HG03095 (cell line): ENCODE measurements at regions not wholly inside any gene's neighbourhood (a gene's known extent, or its start where the extent isn't known, plus 50 kb on each side); places are given as distances from the start of the nearest gene placed in this dataset.
A peak's percentile ranks its signal among the peaks of the same experiment; 100 is the strongest.
"Not testable (repeated sequence)": the region's sequence is repeated elsewhere in the genome, so short reads cannot be mapped to it uniquely, and the experiment has no call there.

Experiments
- ATAC-seq: cut with Tn5 transposase; IDR thresholded peaks from one replicate; pipeline ENCODE4 v1.9.1; 2021; ENCODE audit warnings: moderate library complexity; ENCODE audit not compliant: unreplicated experiment

GRCh38 chr1:244316986-244317655, 134.6 kb downstream of the ADSS2 start:
- no peak for ATAC-seq

DNA sequence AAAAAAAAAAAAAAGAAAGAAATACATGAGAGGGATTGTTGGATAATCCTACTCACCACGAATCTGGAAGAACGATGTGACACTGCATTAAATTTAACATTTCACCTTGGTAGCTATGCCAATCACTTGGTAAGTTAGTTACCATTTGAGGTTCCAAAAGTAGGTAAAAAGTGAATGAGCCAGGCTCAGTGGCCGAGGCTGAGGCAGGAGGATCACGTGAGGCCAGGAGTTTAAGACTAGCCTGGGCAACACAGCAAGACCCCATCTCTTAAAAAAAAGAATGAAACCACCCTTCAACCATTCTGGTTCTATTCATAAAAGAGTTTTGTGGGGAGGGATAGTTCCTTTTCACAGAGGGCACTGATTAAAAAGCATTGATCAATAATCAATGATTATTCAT, 133.6 kb downstream of the ADSS2 start:
- ATAC-seq, result no peak

DNA sequence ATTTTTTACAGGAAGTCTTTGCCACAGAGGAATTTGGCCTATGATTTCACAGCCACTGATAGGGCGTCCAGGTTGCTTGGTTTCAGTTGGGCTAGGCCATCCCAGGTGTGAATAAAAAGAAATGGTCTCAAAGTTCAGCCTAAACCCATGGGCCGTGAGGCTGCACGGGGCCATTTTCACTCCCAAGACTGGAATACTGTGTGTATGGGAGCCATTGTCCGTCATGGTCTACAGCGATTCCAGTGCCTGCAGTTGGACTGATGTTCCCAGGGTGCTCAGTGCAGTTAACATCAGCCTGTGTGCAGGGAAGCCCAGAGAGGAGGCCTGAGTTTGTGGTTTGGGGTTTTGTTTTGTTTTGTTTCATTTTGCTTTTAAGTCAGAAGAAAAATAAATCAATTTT, 133.2 kb downstream of the ADSS2 start:
- ATAC-seq, result no peak

- peak; percentile 76 for ATAC-seq
Measured at GRCh38 chr1:244319283-244320132, 132.2 kb downstream of the ADSS2 start.

- no peak for ATAC-seq
Measured at GRCh38 chr1:244322181-244322580, 129.5 kb downstream of the ADSS2 start.

DNA sequence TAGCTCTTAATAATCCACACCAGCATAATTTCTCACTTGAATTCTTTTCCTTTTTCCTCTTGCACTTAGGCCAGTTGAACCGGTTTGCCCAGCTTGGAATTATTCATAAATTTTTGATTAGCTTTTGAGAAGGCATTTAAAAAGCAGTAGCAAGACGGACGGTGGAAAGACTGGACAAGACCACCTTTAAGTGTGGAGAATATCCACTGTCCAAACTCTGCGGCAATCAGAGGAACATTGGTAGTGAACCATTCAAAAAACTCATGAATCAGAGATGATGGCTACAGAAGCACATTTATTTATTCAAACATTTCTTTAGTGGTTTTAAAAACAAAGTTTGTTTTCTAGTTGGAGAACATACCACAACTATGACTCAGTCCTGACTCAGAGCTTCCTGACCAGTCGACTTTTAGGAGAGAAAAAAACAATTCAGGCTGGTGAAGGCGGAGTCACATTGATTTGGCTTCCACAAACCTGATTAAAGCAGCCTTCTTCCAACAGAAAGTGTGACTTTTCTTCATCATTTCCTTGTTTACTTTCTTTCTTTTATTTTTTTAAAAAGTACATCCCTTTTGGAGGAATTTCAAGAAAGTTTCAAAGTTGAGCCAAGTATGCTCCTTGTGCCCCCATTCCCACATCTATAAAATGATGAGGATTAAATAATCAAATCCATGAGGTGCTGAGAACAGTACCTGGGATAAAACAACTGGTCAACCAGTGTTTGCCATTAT, 128.8 kb downstream of the ADSS2 start:
- no peak for ATAC-seq

DNA sequence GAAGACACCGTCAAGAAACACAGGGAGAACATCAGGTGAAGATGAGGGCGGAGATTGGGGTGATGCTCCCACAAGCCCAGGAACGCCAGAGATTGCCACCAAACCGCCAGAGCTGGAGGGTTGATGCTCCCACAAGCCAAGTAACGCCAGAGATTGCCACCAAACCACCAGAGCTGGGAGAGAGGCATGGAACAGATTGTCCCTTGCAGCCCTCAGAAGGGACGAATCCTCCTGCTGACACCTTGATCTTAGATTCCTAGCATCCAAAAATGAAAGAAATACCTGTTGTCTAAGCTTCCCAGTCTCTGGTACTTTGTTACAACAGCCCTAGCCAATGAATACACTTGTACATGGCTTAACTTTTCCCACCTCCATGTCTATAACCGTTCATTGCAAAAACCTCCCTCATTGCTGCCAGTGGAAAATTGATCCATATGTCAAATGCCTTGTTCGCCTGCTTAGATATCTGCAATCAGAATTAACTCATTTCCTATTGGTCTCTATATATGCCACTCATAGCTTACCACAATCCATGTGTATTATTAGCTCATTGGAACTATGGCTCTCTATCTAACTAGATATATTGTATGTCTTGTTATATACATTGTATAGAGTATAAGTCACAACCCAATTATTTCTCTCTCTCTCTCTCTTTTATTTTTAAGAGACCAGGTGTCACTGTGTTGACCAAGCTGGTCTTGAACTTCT, 127.4 kb downstream of the ADSS2 start:
- no peak for ATAC-seq

GRCh38 chr1:244325056-244325758, 126.5 kb downstream of the ADSS2 start:
- peak; percentile 72 for ATAC-seq

DNA sequence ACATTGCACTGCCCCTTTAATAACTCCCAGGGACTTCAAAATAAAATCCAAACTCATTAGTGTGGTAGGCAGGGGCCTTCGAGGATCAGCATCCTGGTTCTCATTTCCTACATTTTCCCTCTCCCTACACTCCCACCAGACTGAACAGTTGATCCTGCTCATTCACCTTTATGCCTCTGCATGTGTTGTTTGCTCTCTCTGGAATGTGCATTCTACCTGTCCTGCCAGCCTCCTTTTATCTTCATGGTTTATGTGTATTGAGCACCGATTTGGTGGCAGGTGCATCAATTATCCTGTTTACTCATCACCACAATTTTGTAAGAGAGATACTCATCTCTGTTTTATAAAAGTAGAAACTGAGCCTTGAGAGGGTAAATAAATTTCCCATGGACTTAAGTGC, 125.0 kb downstream of the ADSS2 start:
- no peak for ATAC-seq

DNA sequence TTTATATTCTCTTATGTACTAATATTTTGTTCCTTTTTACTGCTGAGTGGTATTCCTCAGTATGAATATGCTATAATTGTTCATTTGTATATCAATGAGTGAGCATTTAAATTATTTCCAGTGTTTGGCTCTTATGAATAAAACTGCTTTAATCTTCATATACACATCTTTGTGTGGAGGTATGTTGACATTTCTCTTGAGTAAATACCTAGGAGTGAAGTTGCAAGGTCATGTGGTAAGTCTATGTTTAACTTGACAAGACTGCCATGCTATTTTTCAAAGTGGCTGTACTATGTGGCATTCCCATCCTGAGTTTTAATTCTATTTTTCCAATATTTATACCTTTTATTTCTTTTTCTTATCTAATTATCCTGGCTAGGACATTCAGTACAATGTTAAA, 124.2 kb downstream of the ADSS2 start:
- ATAC-seq, result no peak

GRCh38 chr1:244328476-244328875, 123.2 kb downstream of the ADSS2 start:
- ATAC-seq, result no peak

DNA sequence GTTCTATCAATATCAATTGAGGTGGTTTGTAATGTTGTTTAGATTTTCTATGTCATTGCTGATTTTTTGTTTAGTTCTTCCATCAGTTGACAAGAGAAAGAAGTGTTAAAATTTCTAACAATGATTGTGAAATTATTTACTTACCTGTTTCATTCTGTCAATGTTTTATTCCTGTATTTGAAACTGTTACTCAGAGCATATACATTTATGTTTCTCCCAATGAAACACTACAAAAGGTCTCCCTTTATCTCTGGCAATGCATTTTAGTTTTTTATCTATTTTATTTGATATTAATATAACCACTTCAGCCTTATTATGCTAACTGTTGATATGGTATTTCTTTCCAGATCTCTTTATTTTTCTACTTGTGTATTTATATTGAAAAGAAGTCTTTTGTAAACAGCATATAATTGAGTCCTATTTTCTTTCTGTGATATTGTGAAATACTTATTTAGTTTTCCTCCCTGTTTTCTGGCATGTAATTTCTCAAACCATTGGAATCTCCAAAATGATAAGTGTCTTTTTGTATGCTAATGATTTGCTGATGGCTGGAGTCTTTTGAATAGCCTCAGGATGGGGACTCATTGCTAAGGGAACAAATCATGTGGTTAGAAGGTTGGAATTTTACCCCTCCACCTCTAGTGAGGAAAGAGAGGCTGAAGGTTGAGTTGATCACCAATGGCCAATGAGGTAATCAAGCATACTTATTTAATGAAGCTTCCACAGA, 122.0 kb downstream of the ADSS2 start:
- no peak for ATAC-seq

- no peak for ATAC-seq
Measured at GRCh38 chr1:244330318-244330625, 121.4 kb downstream of the ADSS2 start.

DNA sequence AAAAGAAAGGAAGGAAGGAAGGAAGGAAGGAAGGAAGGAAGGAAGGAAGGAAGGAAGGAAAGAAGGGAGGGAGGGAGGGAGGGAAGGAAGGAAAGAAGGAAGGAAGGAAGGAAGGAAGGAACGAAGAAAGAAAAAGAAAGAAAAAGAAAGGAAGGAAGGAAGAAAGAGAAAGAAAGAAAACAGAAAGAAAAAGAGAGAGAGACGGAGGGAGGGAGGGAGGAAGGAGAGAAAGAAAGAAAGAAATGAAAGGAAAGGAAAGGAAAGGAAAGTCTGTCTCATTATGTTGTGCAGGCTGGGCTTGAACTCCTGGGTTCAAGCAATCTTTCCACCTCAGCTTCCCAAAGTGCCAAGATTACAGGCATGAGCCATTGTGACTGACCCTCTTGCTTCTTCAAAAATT, 118.9 kb downstream of the ADSS2 start:
- ATAC-seq, result not testable (repeated sequence)

DNA sequence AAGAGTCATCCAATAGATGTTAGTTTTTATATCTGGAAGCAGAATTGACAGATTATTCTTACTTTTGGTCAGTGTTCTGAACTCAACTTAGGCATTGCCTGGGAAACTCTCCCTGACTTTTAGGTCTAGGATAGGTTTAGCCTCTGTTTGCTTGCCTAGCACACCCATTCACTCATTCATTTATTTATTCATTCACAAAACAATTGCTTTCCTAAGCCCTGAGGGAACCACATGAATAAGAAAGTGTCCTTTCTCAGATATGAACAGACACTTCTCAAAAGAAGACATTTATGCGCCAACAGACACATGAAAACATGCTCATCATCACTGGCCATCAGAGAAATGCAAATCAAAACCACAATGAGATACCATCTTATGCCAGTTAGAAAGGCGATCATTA, 117.4 kb downstream of the ADSS2 start:
- not testable (repeated sequence) for ATAC-seq

DNA sequence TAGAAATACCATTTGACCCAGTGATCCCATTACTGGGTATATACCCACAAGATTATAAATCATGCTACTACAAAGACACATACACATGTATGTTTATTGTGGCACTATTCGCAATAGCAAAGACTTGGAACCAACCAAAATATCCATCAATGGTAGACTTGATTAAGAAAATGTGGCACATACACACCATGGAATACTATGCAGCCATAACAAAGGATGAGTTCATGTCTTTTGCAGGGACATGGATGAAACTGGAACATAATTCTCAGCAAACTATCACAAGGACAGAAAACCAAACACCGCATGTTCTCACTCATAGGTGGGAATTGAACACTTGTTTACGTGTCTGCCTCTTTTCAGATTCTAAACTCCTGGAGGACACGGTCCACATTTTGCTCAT, 116.9 kb downstream of the ADSS2 start:
- ATAC-seq, result not testable (repeated sequence)

DNA sequence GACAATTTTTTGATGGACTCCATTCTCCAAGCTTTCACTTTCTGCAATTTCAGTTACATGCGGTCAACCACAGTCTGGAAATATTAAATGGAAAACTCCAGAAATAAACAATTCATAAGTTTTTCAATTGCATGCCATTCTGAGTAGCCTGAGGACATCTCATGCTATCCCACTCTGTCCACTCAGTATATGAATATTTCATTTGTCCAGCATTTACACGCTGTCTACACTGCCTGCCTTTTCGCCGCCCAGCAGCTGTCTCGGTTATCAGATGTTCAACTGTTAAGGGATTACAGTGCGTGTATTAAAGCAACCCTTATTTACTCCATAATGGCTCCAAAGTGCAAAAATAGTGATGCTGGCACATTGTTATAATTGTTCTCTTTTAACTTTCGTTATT, 116.3 kb downstream of the ADSS2 start:
- ATAC-seq, result no peak

DNA sequence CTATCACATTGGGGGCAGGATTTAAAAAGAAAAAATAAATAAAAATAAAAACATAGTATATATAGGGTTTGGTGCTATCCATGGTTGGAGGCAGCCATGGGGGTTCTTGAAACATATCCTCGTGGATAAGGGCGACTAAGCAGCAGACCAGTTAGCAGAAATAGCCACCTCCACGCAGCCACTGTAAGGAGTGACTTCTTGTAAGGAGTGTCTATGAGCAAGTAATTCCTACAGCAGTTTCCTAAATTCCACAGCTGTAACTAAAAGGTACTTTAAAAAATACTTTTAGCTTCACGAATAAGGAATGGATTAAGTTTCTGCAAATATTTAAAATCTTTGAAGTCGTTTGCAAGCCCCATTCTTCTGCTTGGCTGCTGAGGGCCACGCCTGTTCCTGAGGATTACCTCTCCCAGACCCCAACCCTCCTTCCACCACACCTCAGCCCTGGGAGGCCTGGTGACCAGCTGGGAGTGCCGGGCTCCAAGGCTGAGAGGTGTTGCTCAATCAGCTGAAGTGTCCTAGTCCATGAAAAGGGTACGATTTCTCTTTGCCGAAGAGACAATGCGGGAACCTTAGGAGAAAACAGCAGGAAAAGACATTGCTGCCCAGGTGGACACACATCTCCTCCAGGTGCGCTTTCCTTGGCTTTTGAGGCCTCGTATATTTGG, 115.3 kb downstream of the ADSS2 start:
- ATAC-seq, result no peak

DNA sequence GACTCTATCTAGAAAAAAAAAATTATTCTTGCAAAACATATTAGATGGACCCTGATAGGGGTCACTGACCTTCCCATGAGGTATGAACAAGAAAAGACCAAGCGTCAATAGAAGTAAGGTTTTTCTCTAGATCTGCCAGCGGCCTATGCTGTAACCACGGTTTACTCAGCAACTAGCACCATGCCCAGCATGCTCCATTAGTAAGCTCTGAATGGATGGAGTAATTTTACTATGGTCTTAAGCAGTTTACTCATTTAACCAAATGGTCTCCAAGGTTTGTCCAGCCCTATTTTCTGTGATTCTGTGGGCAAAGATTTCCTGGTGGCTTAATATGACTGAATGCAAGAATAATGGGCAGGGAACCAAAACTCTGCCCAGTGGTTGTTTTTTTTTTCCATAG, 113.9 kb downstream of the ADSS2 start:
- no peak for ATAC-seq
